Liver (tissue), 8 donors: ENCODE measurements at regions not wholly inside any gene's neighbourhood (a gene's known extent, or its start where the extent isn't known, plus 50 kb on each side); places are given as distances from the start of the nearest gene placed in this dataset.

Source experiments
- DNase-seq: peaks from one replicate; pipeline ENCODE4 v3.0.0-alpha.2; 2017; ENCODE audit warnings: low spot score
- H3K27ac ChIP-seq, 2 donors: one replicate each; pipeline ENCODE4 v1.7.0; 2013; ENCODE audit warnings: inconsistent platforms in 2 of 2, low read length in 2 of 2, control low read depth in 1 of 2, low read depth in 1 of 2, mild to moderate bottlenecking in 1 of 2
- H3K27me3 ChIP-seq, 4 donors: one replicate each; pipeline versions ENCODE4 v1.6.1 to v1.7.0; 2013; ENCODE audit warnings: low read length in 3 of 4, inconsistent platforms in 1 of 4, mild to moderate bottlenecking in 1 of 4, moderate library complexity in 1 of 4; ENCODE audit not compliant: control insufficient read depth in 4 of 4, insufficient read depth in 4 of 4
- H3K36me3 ChIP-seq, 4 donors: one replicate each; pipeline versions ENCODE4 v1.6.1 to v1.7.0; 2013; ENCODE audit warnings: low read length in 3 of 4, mild to moderate bottlenecking in 3 of 4, low read depth in 1 of 4, moderate library complexity in 1 of 4; ENCODE audit not compliant: control insufficient read depth in 4 of 4, insufficient read depth in 3 of 4
- H3K4me1 ChIP-seq, 4 donors: one replicate each; pipeline versions ENCODE4 v1.6.1 to v1.7.0; 2013; ENCODE audit warnings: low read length in 3 of 4, mild to moderate bottlenecking in 3 of 4, moderate library complexity in 1 of 4; ENCODE audit not compliant: control insufficient read depth in 4 of 4, insufficient read depth in 4 of 4
- H3K4me3 ChIP-seq, 3 donors: one replicate each; pipeline versions ENCODE4 v1.6.1 to v1.7.0; 2013; ENCODE audit warnings: low read length in 3 of 3, control low read depth in 1 of 3, low read depth in 1 of 3, mild to moderate bottlenecking in 1 of 3
- H3K9ac ChIP-seq, 2 donors: one replicate each; pipeline ENCODE4 v1.7.0; 2013; ENCODE audit warnings: low read length in 2 of 2, mild to moderate bottlenecking in 2 of 2, moderate library complexity in 2 of 2, control low read depth in 1 of 2, low read depth in 1 of 2
- H3K9me3 ChIP-seq, 4 donors: one replicate each; pipeline versions ENCODE4 v1.6.1 to v1.7.0; 2013; ENCODE audit warnings: low read length in 3 of 4; ENCODE audit not compliant: control insufficient read depth in 4 of 4
- ATF3 ChIP-seq: IDR thresholded peaks from 2 replicates; pipeline ENCODE4 v1.6.1; 2016; ENCODE audit warnings: antibody characterized with exemption
- EGR1 ChIP-seq, 2 donors: IDR thresholded peaks; 2 replicates each; pipeline ENCODE4 v1.6.1; 2016 to 2018; ENCODE audit warnings: antibody characterized with exemption in 2 of 2, low read depth in 2 of 2
- FOXA1 ChIP-seq: IDR thresholded peaks from 2 replicates; pipeline ENCODE4 v1.6.1; 2016; ENCODE audit warnings: antibody characterized with exemption
- FOXA2 ChIP-seq: IDR thresholded peaks from 2 replicates; pipeline ENCODE4 v1.6.1; 2016; ENCODE audit warnings: antibody characterized with exemption
- GABPA ChIP-seq, 2 donors: IDR thresholded peaks in 1 of 2; conservative IDR thresholded peaks in 1 of 2; 2 replicates each; pipeline ENCODE4 v1.6.1; 2016; ENCODE audit warnings: antibody characterized with exemption in 2 of 2, mild to moderate bottlenecking in 1 of 2, moderate library complexity in 1 of 2
- HNF4A ChIP-seq, 2 donors: conservative IDR thresholded peaks; 2 replicates each; pipeline ENCODE4 v1.6.1; 2016; ENCODE audit warnings: antibody characterized with exemption in 2 of 2, mild to moderate bottlenecking in 2 of 2
- HNF4G ChIP-seq: IDR thresholded peaks from 2 replicates; pipeline ENCODE4 v1.6.1; 2016; ENCODE audit warnings: antibody characterized with exemption
- JUND ChIP-seq, 2 donors: IDR thresholded peaks; 2 replicates each; pipeline ENCODE4 v1.6.1; 2016; ENCODE audit warnings: antibody characterized with exemption in 2 of 2
- NR2F2 ChIP-seq: IDR thresholded peaks from 2 replicates; pipeline ENCODE4 v1.6.1; 2016; ENCODE audit warnings: antibody characterized with exemption
- RAD21 ChIP-seq, 2 donors: IDR thresholded peaks; 2 replicates each; pipeline ENCODE4 v1.6.1; 2016; ENCODE audit warnings: antibody characterized with exemption in 2 of 2, mild to moderate bottlenecking in 2 of 2
- REST ChIP-seq: IDR thresholded peaks from 2 replicates; pipeline ENCODE4 v1.6.1; 2016; ENCODE audit warnings: antibody characterized with exemption, mild to moderate bottlenecking
- RXRA ChIP-seq, 2 donors: IDR thresholded peaks; 2 replicates each; pipeline ENCODE4 v1.6.1; 2017 to 2018; ENCODE audit warnings: antibody characterized with exemption in 2 of 2, mild to moderate bottlenecking in 1 of 2
- SP1 ChIP-seq: IDR thresholded peaks from 2 replicates; pipeline ENCODE4 v1.6.1; 2018; ENCODE audit warnings: antibody characterized with exemption, mild to moderate bottlenecking
- TAF1 ChIP-seq: conservative IDR thresholded peaks from 2 replicates; pipeline ENCODE4 v1.6.1; 2016; ENCODE audit warnings: antibody characterized with exemption, mild to moderate bottlenecking
- YY1 ChIP-seq: IDR thresholded peaks from 2 replicates; pipeline ENCODE4 v1.6.1; 2016; ENCODE audit warnings: antibody characterized with exemption, mild to moderate bottlenecking
- ZBTB33 ChIP-seq: IDR thresholded peaks from 2 replicates; pipeline ENCODE4 v1.6.1; 2016; ENCODE audit warnings: antibody characterized with exemption
- WGBS: extraction: QIAGEN DNeasy Blood & Tissue Kit; methylation state at CpG from one replicate; pipeline ENCODE4 v1.1.7; 2013; 5-methylcytosine and 5-hydroxymethylcytosine counted together
- TF ChIP-seq, protein P1 (sequence below): fragments of 150-350 bp; IDR thresholded peaks from 2 replicates; pipeline ENCODE4 v1.5.1; 2017; ENCODE audit warnings: improper control_type of control experiment, low read depth, low read length; ENCODE audit not compliant: missing input control
- TF ChIP-seq, protein P2 (sequence below): IDR thresholded peaks from 2 replicates; pipeline ENCODE4 v1.6.1; 2016; ENCODE audit warnings: antibody characterized with exemption
- donor health status: healthy.
- donor health status: healthy.
- donor health status: healthy.
- donor health status: healthy.
- donor health status: healthy.

GRCh38 chr19:30788105-30788765 lies 416.1 kb downstream of the ZNF536 start:
- peak; percentile 10 for DNase-seq
- WGBS: 68% methylated on average over 5 of the region's 5 CpGs
- H3K4me3 ChIP-seq: no peak overlapping the region
- H3K9ac ChIP-seq: no peak overlapping the region
- no peaks in the 10 kb centered on the region for H3K36me3 ChIP-seq
- TF ChIP-seq SP1: no peak
- TF ChIP-seq TAF1: no peak
- TF ChIP-seq ZBTB33: no peak
- TF ChIP-seq YY1: no peak
- TF ChIP-seq FOXA2: no peak
- no peak for TF ChIP-seq EGR1 (IDR thresholded peaks at IDR 0.05; ENCODE audit: low read depth in 2 of 2)
- TF ChIP-seq FOXA1: no peak
- no peak for TF ChIP-seq REST
- TF ChIP-seq GABPA (IDR thresholded peaks at IDR 0.05 in 1 of 2, conservative IDR thresholded peaks at IDR 0.05 in 1 of 2): no peak
- no peak for TF ChIP-seq NR2F2
- TF ChIP-seq JUND (IDR thresholded peaks at IDR 0.05): no peak
- no peak for TF ChIP-seq HNF4G
- TF ChIP-seq ATF3: no peak
- TF ChIP-seq RAD21 (IDR thresholded peaks at IDR 0.05): no peak
- TF ChIP-seq, protein P1, sequence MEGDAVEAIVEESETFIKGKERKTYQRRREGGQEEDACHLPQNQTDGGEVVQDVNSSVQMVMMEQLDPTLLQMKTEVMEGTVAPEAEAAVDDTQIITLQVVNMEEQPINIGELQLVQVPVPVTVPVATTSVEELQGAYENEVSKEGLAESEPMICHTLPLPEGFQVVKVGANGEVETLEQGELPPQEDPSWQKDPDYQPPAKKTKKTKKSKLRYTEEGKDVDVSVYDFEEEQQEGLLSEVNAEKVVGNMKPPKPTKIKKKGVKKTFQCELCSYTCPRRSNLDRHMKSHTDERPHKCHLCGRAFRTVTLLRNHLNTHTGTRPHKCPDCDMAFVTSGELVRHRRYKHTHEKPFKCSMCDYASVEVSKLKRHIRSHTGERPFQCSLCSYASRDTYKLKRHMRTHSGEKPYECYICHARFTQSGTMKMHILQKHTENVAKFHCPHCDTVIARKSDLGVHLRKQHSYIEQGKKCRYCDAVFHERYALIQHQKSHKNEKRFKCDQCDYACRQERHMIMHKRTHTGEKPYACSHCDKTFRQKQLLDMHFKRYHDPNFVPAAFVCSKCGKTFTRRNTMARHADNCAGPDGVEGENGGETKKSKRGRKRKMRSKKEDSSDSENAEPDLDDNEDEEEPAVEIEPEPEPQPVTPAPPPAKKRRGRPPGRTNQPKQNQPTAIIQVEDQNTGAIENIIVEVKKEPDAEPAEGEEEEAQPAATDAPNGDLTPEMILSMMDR: no peak
- TF ChIP-seq, protein P2, sequence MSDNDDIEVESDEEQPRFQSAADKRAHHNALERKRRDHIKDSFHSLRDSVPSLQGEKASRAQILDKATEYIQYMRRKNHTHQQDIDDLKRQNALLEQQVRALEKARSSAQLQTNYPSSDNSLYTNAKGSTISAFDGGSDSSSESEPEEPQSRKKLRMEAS: no peak
- no peak for TF ChIP-seq RXRA (IDR thresholded peaks at IDR 0.05)
- TF ChIP-seq HNF4A (conservative IDR thresholded peaks at IDR 0.05): no peak
- H3K4me1 ChIP-seq: no peaks in the 10 kb centered on the region
- H3K9me3 ChIP-seq: no peaks in the 10 kb centered on the region
- peaks cover 0 to 4% (median 0%) of the 10 kb centered on the region in 4 donors for H3K27me3 ChIP-seq
- no peak overlapping the region for H3K27ac ChIP-seq
